ENCODE measurements at regions not wholly inside any gene's neighbourhood (a gene's known extent, or its start where the extent isn't known, plus 50 kb on each side); places are given as distances from the start of the nearest gene placed in this dataset.

- no peak overlapping the region for H2BK20ac ChIP-seq (ENCODE audit: low read depth, low read length, poor library complexity, severe bottlenecking)
- no peak overlapping the region for H2AK5ac ChIP-seq (ENCODE audit: insufficient read length, low read length)
- Mint-ChIP-seq H3K4me3 (no peak overlapping the region), H3K9me3 (no peaks in the 10 kb centered on the region; a peak in 1 of 5 replicates), H3K36me3 (ENCODE audit: insufficient read depth in 1 of 3, low read depth in 3 of 3) (no peaks in the 10 kb centered on the region; a peak in 1 of 7 replicates), H3K27me3 (ENCODE audit: low read depth) (no peaks in the 10 kb centered on the region), H3K4me1 (no peaks in the 10 kb centered on the region), H3K27ac (no peak overlapping the region)
- no peak overlapping the region for H3K56ac ChIP-seq (ENCODE audit: insufficient read length, low read depth, low read length)
- H3K4ac ChIP-seq (ENCODE audit: low read depth, low read length) = no peak overlapping the region
- H4K20me1 ChIP-seq (ENCODE audit: control insufficient read depth, insufficient read depth, insufficient read length) = no peaks in the 10 kb centered on the region
- WGBS (ENCODE audit: extremely low coverage, insufficient read length, low lambda C conversion rate) = no CpG with 5 or more reads among the region's 1 CpG
- peak; percentile 61 for TF ChIP-seq CTCF (conservative IDR thresholded peaks at IDR 0.05)
- H2BK12ac ChIP-seq (ENCODE audit: insufficient read length, low read depth, low read length) = no peak overlapping the region
- no peak overlapping the region for H2AFZ ChIP-seq (ENCODE audit: low read length)
- H3K9me3 ChIP-seq (ENCODE audit: control insufficient read depth, low read depth, low read length) = no peaks in the 10 kb centered on the region
- H2BK15ac ChIP-seq (ENCODE audit: low read depth, low read length) = no peak overlapping the region
- no peak overlapping the region for H2BK120ac ChIP-seq (ENCODE audit: low read depth, low read length, poor library complexity, severe bottlenecking)
- no peak overlapping the region for H2BK5ac ChIP-seq (ENCODE audit: insufficient read length, low read length)
- no peak overlapping the region for H3T11ph ChIP-seq (ENCODE audit: low read length)
- no peak overlapping the region for H3K4me2 ChIP-seq (ENCODE audit: insufficient read depth, insufficient read length, low read length)
- H3K23me2 ChIP-seq (ENCODE audit: insufficient read length, low read depth, low read length, poor library complexity, severe bottlenecking) = no peaks in the 10 kb centered on the region
- no peak overlapping the region for H3K14ac ChIP-seq (ENCODE audit: insufficient read depth, low read length)
- no peak overlapping the region for H4K5ac ChIP-seq (ENCODE audit: insufficient read length, low read depth, low read length)
- H3K4me1 ChIP-seq (ENCODE audit: insufficient read depth, low read length) = no peaks in the 10 kb centered on the region
- no peak overlapping the region for H3K23ac ChIP-seq (ENCODE audit: insufficient read length, low read depth, low read length)
- no peaks in the 10 kb centered on the region for H3K27me3 ChIP-seq (ENCODE audit: insufficient read depth, low read length)
- no peaks in the 10 kb centered on the region for H3K79me2 ChIP-seq (ENCODE audit: insufficient read depth, low read length)
- no peak overlapping the region for H4K91ac ChIP-seq (ENCODE audit: insufficient read length, low read depth, low read length)
- H3K9ac ChIP-seq (ENCODE audit: extremely low read depth, insufficient read length, low read length) = no peak overlapping the region
- no peak for DNase-seq
- H3K27ac ChIP-seq (ENCODE audit: insufficient read length, low read depth, low read length) = no peak overlapping the region
- H4K8ac ChIP-seq (replicated peaks; ENCODE audit: insufficient read length, low read depth, low read length) = no peak overlapping the region
- H3K79me1 ChIP-seq (ENCODE audit: insufficient read depth, low read depth, low read length, poor library complexity, severe bottlenecking) = no peaks in the 10 kb centered on the region
- H3K18ac ChIP-seq (ENCODE audit: insufficient read length, low read depth, low read length) = no peak overlapping the region
These were observed 431.4 kb upstream of the CCNG1 start for GRCh38 chr5:163005949-163006348.
